Activated CD4-positive, alpha-beta memory T cell treated with anti-CD3 and anti-CD28 coated beads, Interleukin-2, amount 10 ng/mL, durations not matched to agents 7 days and 5 days (primary cell): ENCODE measurements at regions not wholly inside any gene's neighbourhood (a gene's known extent, or its start where the extent isn't known, plus 50 kb on each side); places are given as distances from the start of the nearest gene placed in this dataset.

ENCODE experiments used
- CTCF ChIA-PET: fragments of 350-600 bp; sonication (Branson Sonifier 250); formaldehyde crosslinking; loops from one replicate; lab custom pipeline; 2021; ENCODE audit warnings: antibody characterized with exemption, inconsistent platforms; lab: Charles Lee
- POLR2A ChIA-PET: fragments of 350-600 bp; sonication (Branson Sonifier 250); formaldehyde crosslinking; loops from one replicate; lab custom pipeline; 2021; ENCODE audit warnings: antibody characterized with exemption; lab: Charles Lee
- DNase-seq: peaks from one replicate; pipeline ENCODE4 v3.0.0-alpha.2; 2020
- H3K27ac Mint-ChIP-seq: one replicate; pipeline ENCODE4 v1.8.0; 2021; ENCODE audit warnings: mild to moderate bottlenecking, mixed read lengths
- H3K27me3 Mint-ChIP-seq: one replicate; pipeline ENCODE4 v1.8.0; 2021; ENCODE audit warnings: mixed read lengths
- H3K36me3 Mint-ChIP-seq: one replicate; pipeline ENCODE4 v1.8.0; 2021; ENCODE audit warnings: low read depth, mixed read lengths
- H3K4me1 Mint-ChIP-seq: one replicate; pipeline ENCODE4 v1.8.0; 2021; ENCODE audit warnings: mixed read lengths
- H3K4me3 Mint-ChIP-seq: one replicate; pipeline ENCODE4 v1.8.0; 2021; ENCODE audit warnings: mild to moderate bottlenecking, mixed read lengths
- H3K9me3 Mint-ChIP-seq: one replicate; pipeline ENCODE4 v1.8.0; 2021; ENCODE audit warnings: mixed read lengths

DNA sequence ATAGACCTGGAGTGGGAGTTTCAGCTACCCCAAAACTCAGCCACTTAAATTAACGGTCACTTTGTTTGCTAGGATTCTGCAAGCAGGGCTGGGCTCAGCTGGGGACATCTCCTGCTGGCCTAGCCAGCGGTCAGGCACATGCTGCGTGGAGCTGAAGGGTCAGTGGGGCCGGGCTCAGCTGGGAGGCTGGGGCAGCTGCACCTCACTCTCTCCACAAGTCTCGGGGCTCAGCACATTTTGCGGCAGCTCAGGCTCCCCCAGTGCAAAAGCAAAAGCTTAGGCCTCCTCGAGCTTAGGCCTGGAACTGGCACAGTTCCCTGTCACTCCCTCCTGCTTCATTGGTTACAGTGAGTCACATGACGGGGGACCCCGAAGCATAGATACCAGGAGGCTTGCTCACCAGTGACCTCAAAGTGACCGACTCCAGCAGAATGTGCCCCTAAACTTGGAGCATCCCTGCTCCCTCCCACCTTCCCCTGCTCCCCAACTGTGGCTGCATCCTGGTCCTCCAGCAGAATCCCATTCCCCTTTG lies 80.6 kb upstream of the CST7 start:
- peaks cover 11% of the 10 kb centered on the region for H3K9me3 Mint-ChIP-seq
- no peaks in the 10 kb centered on the region for H3K36me3 Mint-ChIP-seq
- H3K27ac Mint-ChIP-seq: no peak overlapping the region
- POLR2A ChIA-PET: no interaction called here
- no peak for DNase-seq
- no peak overlapping the region for H3K4me3 Mint-ChIP-seq
- peaks cover 2% of the 10 kb centered on the region for H3K27me3 Mint-ChIP-seq
- CTCF ChIA-PET: no interaction called here
- peaks cover 5% of the 10 kb centered on the region for H3K4me1 Mint-ChIP-seq

DNA sequence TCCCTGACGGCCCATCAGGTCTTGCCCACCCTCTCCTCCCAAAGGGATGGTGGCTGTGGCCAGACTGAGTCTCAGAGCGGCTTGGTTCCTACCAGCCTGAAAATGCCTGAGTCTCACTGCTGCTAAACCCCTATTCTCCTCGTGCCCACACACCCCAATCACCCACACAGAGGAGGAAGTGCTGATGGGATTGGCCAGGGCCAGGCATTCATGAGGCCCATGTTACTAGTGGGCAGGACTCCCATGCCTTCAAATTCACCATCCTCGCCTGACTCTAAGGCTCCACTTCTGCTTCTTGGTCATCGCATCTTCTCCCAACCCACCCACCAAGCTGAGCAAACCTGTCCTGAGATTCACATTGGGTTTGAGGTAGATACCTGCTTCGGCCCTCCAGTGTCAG lies 80.1 kb upstream of the CST7 start:
- Mint-ChIP-seq H3K4me1 (peaks cover 5% of the 10 kb centered on the region), H3K36me3 (no peaks in the 10 kb centered on the region), H3K27me3 (peaks cover 2% of the 10 kb centered on the region), H3K27ac (no peak overlapping the region), H3K9me3 (peaks cover 8% of the 10 kb centered on the region), H3K4me3 (no peak overlapping the region)
- ChIA-PET POLR2A (no interaction called here), CTCF (no interaction called here)
- DNase-seq: no peak

DNA sequence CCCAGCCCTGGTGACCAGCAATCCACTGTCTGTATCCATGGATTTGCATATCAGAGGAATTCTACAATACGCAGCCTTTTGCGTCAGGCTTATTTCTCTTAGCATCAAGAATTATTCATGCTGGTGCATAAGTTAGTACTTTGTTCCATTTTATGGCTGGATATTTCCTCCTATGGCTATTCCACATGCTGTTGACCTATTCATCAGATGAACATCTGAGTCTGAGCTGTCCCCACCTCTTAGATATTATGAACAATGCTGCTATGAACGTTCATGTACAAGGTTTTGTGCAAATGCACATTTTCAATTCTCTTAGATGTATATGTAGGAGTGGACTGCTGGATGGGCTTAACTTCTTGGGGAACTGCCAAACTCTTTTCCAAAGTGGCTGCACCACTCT lies 79.0 kb upstream of the CST7 start:
- peaks cover 7% of the 10 kb centered on the region for H3K9me3 Mint-ChIP-seq
- no peaks in the 10 kb centered on the region for H3K36me3 Mint-ChIP-seq
- no peak for DNase-seq
- ChIA-PET CTCF (no interaction called here), POLR2A (no interaction called here)
- H3K27ac Mint-ChIP-seq: no peak overlapping the region
- no peak overlapping the region for H3K4me3 Mint-ChIP-seq
- H3K27me3 Mint-ChIP-seq: peaks cover 2% of the 10 kb centered on the region
- H3K4me1 Mint-ChIP-seq: peaks cover 5% of the 10 kb centered on the region

- no peak overlapping the region for H3K27ac Mint-ChIP-seq
- peaks cover 2% of the 10 kb centered on the region for H3K9me3 Mint-ChIP-seq
- H3K4me3 Mint-ChIP-seq: no peak overlapping the region
- H3K27me3 Mint-ChIP-seq: peaks cover 2% of the 10 kb centered on the region
- peaks cover 1% of the 10 kb centered on the region for H3K4me1 Mint-ChIP-seq
- no peaks in the 10 kb centered on the region for H3K36me3 Mint-ChIP-seq
- POLR2A ChIA-PET: no interaction called here
- no peak for DNase-seq
- CTCF ChIA-PET: no interaction called here
Observed at GRCh38 chr20:24870881-24871280, 78.2 kb upstream of the CST7 start.

DNA sequence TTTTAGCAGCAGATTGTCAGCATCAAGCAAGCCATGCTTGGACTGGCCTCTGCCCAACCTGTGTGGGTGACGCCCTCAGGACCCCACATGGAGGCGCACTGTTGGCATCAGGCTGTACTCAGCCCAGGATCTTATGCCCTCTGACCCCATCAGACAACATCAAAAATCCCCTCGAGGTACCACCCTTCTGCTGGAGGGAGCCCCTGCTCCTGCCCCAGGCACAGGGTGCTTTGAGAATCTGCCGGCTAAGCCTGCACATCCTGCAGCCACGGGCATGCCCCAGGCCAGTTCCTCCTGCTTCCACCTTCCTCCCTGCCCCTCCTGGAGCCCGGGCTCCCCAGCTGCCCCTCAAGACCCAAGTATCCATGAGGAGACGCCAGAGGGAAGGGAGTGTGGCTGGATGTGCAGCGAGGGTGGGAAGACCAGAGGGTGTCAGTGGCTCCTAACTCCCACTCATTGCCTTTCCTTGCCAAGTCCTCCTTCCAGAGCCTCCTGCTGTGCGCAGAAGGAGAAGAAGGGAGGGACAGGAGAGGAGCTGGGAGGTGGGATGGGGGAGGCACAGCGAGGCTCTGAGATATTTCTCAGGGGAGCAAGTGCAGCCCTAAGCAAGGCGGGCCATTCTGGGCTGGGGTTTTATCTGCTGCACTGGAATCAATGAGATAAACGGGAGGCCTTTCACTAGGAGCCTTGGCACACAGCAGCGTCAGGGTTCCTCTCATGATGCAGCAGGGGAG lies 77.4 kb upstream of the CST7 start:
- POLR2A ChIA-PET: no interaction called here

DNA sequence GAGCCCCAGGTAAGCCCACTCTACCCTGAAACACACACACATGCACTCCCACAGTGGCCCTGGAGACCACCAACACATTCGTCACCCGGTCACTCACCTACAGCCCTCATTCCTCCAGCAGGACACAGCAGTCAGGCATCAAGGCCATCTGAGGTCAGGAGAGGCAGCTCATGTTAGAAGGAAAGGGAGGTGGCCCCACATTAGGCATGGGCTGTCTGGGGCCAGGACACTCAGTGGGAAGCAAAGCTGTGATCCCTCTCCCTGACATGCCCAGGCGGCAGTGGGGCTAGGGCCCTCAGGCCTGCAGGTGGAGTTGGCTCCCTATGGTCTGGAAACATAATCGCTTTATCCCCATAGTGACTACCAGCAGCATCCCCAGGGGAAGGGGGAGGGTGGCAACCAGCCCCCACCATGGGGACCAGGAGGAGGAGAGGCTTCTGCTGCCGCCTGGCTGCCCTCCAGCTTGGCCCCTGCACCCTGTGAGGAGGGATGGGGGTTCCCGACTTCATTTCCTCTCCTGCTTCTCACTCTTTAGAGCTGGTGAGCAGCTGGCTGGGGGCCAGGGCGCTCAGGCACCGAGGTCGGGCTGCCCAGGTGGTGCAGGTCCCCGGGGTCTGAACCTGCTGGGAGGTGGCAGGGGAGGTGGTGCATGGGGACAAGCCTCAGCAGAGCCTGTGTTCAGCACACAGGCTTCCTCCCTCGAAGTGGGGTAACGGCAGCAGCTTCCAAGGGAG lies 76.6 kb upstream of the CST7 start:
- Mint-ChIP-seq H3K4me3 (no peak overlapping the region), H3K27ac (no peak overlapping the region), H3K36me3 (no peaks in the 10 kb centered on the region), H3K9me3 (no peaks in the 10 kb centered on the region), H3K27me3 (peaks cover 2% of the 10 kb centered on the region), H3K4me1 (no peaks in the 10 kb centered on the region)
- POLR2A ChIA-PET: no interaction called here
- DNase-seq: no peak
- CTCF ChIA-PET: no interaction called here

More for the DNA sequence above, 77.4 kb upstream of the CST7 start:
- no peak overlapping the region for H3K27ac Mint-ChIP-seq
- H3K9me3 Mint-ChIP-seq: no peaks in the 10 kb centered on the region
- H3K4me3 Mint-ChIP-seq: no peak overlapping the region
- peaks cover 2% of the 10 kb centered on the region for H3K27me3 Mint-ChIP-seq
- H3K4me1 Mint-ChIP-seq: no peaks in the 10 kb centered on the region
- DNase-seq: no peak
- no peaks in the 10 kb centered on the region for H3K36me3 Mint-ChIP-seq
- CTCF ChIA-PET: no interaction called here

GRCh38 chr20:24873025-24873620 lies 75.9 kb upstream of the CST7 start:
- Mint-ChIP-seq H3K27ac (no peak overlapping the region), H3K4me3 (no peak overlapping the region), H3K27me3 (peaks cover 2% of the 10 kb centered on the region), H3K4me1 (no peaks in the 10 kb centered on the region), H3K9me3 (no peaks in the 10 kb centered on the region), H3K36me3 (no peaks in the 10 kb centered on the region)
- CTCF ChIA-PET: no interaction called here
- POLR2A ChIA-PET: no interaction called here
- no peak for DNase-seq

- no peak overlapping the region for H3K4me3 Mint-ChIP-seq
- DNase-seq: no peak
- CTCF ChIA-PET: no interaction called here
- POLR2A ChIA-PET: no interaction called here
- H3K36me3 Mint-ChIP-seq: no peaks in the 10 kb centered on the region
- no peak overlapping the region for H3K27ac Mint-ChIP-seq
- H3K9me3 Mint-ChIP-seq: no peaks in the 10 kb centered on the region
- peaks cover 2% of the 10 kb centered on the region for H3K27me3 Mint-ChIP-seq
- no peaks in the 10 kb centered on the region for H3K4me1 Mint-ChIP-seq
Observed at GRCh38 chr20:24875078-24875477, 74.0 kb upstream of the CST7 start.

DNA sequence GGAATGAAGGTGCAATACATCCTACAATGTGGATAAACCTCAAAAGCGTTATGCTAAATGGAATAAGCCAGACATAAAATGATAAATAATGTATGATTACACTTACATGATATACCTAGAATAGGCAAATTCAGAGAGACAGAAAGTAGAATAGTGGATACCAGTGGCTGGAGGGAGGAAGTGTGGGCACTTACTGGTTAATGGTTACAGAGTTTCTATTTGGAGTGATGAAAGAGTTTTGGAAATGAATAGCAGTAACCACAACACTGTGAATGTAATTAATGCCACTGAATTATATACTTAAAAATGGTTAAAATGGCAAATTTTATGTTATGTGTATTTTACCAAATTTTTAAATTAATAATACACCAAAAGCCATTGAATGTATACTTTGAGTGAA lies 71.4 kb upstream of the CST7 start:
- DNase-seq: no peak
- peaks cover 3% of the 10 kb centered on the region for H3K27me3 Mint-ChIP-seq
- ChIA-PET CTCF (no interaction called here), POLR2A (no interaction called here)
- no peaks in the 10 kb centered on the region for H3K9me3 Mint-ChIP-seq
- H3K4me3 Mint-ChIP-seq: no peak overlapping the region
- no peak overlapping the region for H3K27ac Mint-ChIP-seq
- H3K36me3 Mint-ChIP-seq: no peaks in the 10 kb centered on the region
- H3K4me1 Mint-ChIP-seq: no peaks in the 10 kb centered on the region

- Mint-ChIP-seq H3K36me3 (no peaks in the 10 kb centered on the region), H3K27ac (no peak overlapping the region)
- no peak for DNase-seq
Observed at GRCh38 chr20:24878657-24879056, 70.4 kb upstream of the CST7 start.

GRCh38 chr20:24879875-24880274 lies 69.2 kb upstream of the CST7 start:
- ChIA-PET POLR2A (no interaction called here), CTCF (no interaction called here)
- no peaks in the 10 kb centered on the region for H3K36me3 Mint-ChIP-seq
- H3K27me3 Mint-ChIP-seq: peaks cover 12% of the 10 kb centered on the region
- no peak for DNase-seq
- H3K4me1 Mint-ChIP-seq: no peaks in the 10 kb centered on the region
- H3K4me3 Mint-ChIP-seq: no peak overlapping the region
- no peaks in the 10 kb centered on the region for H3K9me3 Mint-ChIP-seq
- no peak overlapping the region for H3K27ac Mint-ChIP-seq

More at GRCh38 chr20:24878657-24879056, 70.4 kb upstream of the CST7 start:
- no peaks in the 10 kb centered on the region for H3K4me1 Mint-ChIP-seq
- CTCF ChIA-PET: no interaction called here
- POLR2A ChIA-PET: no interaction called here
- no peaks in the 10 kb centered on the region for H3K9me3 Mint-ChIP-seq
- peaks cover 6% of the 10 kb centered on the region for H3K27me3 Mint-ChIP-seq
- H3K4me3 Mint-ChIP-seq: no peak overlapping the region

GRCh38 chr20:24880356-24880755 lies 68.7 kb upstream of the CST7 start:
- Mint-ChIP-seq H3K4me3 (no peak overlapping the region), H3K9me3 (no peaks in the 10 kb centered on the region), H3K27me3 (peaks cover 12% of the 10 kb centered on the region), H3K27ac (no peak overlapping the region), H3K36me3 (no peaks in the 10 kb centered on the region), H3K4me1 (no peaks in the 10 kb centered on the region)
- no peak for DNase-seq
- CTCF ChIA-PET: no interaction called here
- POLR2A ChIA-PET: no interaction called here

- H3K36me3 Mint-ChIP-seq: no peaks in the 10 kb centered on the region
- no peaks in the 10 kb centered on the region for H3K4me1 Mint-ChIP-seq
- no peak overlapping the region for H3K4me3 Mint-ChIP-seq
- CTCF ChIA-PET: no interaction called here
- H3K9me3 Mint-ChIP-seq: no peaks in the 10 kb centered on the region
- peaks cover 10% of the 10 kb centered on the region for H3K27me3 Mint-ChIP-seq
- POLR2A ChIA-PET: no interaction called here
- DNase-seq: no peak
- H3K27ac Mint-ChIP-seq: no peak overlapping the region
Observed at GRCh38 chr20:24890286-24890685, 58.8 kb upstream of the CST7 start.
